ENCODE measurements at regions not wholly inside any gene's neighbourhood (a gene's known extent, or its start where the extent isn't known, plus 50 kb on each side); places are given as distances from the start of the nearest gene placed in this dataset.

GRCh38 chr9:20030671-20031070, 241.8 kb upstream of the SLC24A2 start:
- Histone ChIP-seq H3K79me1 (ENCODE audit: low read depth, low read length) (no peaks in the 10 kb centered on the region), H3K56ac (replicated peaks; ENCODE audit: insufficient read length, low read depth, low read length) (no peak overlapping the region), H3K4me1 (replicated peaks in 1 of 4; ENCODE audit: control insufficient read depth in 3 of 4, insufficient read depth in 4 of 4, low read length in 3 of 4) (no peaks in the 10 kb centered on the region), H4K20me1 (replicated peaks in 1 of 2; ENCODE audit: control insufficient read depth in 1 of 2, insufficient read depth in 2 of 2, low read length in 2 of 2) (no peaks in the 10 kb centered on the region), H2BK20ac (ENCODE audit: low read length) (no peak overlapping the region), H3K23me2 (ENCODE audit: low read depth, low read length) (no peaks in the 10 kb centered on the region; the same call in 1 of the 2 replicates), H3K4me3 (ENCODE audit: extremely low read depth in 1 of 4, insufficient read depth in 2 of 4, low read depth in 3 of 4, low read length in 4 of 4) (no peak overlapping the region), H2AFZ (ENCODE audit: low read length) (no peak overlapping the region), H3K27me3 (replicated peaks in 1 of 4; ENCODE audit: control insufficient read depth in 3 of 4, extremely low read depth in 1 of 4, insufficient read depth in 3 of 4, low read length in 3 of 4) (no peaks in the 10 kb centered on the region), H2BK15ac (ENCODE audit: low read length) (no peak overlapping the region), H3K4ac (replicated peaks; ENCODE audit: insufficient read length, low read depth, low read length) (no peak overlapping the region), H4K5ac (ENCODE audit: insufficient read length, low read depth, low read length) (no peak overlapping the region), H4K91ac (replicated peaks; ENCODE audit: insufficient read length, low read length) (no peak overlapping the region), H2BK5ac (ENCODE audit: low read depth, low read length) (no peak overlapping the region), H2BK120ac (replicated peaks; ENCODE audit: low read depth, low read length) (no peak overlapping the region), H3K14ac (ENCODE audit: insufficient read length) (no peak overlapping the region), H3K9ac (replicated peaks in 1 of 4; ENCODE audit: extremely low read depth in 1 of 4, low read depth in 3 of 4, low read length in 3 of 4) (no peak overlapping the region), H2BK12ac (ENCODE audit: low read depth, low read length) (no peak overlapping the region), H3K36me3 (ENCODE audit: control insufficient read depth in 2 of 4, insufficient read depth in 4 of 4, low read length in 3 of 4) (no peaks in the 10 kb centered on the region), H3K23ac (ENCODE audit: insufficient read length) (no peak overlapping the region), H3K79me2 (ENCODE audit: control insufficient read depth in 1 of 2, insufficient read depth in 2 of 2, low read length in 2 of 2) (no peaks in the 10 kb centered on the region), H3K9me3 (ENCODE audit: insufficient read depth in 2 of 2, low read depth in 1 of 2, low read length in 1 of 2) (no peaks in the 10 kb centered on the region), H2AK5ac (ENCODE audit: low read depth, low read length) (no peak overlapping the region), H3K27ac (ENCODE audit: low read depth, low read length) (no peak overlapping the region), H4K8ac (ENCODE audit: extremely low read depth, insufficient read depth, low read length) (no peak overlapping the region), H3K4me2 (ENCODE audit: insufficient read depth in 1 of 2, low read depth in 2 of 2, low read length in 2 of 2) (no peak overlapping the region), H3K18ac (ENCODE audit: extremely low read depth, low read length) (no peak overlapping the region)
- no peak for FAIRE-seq
- WGBS, 2 experiments (ENCODE audit: extremely low coverage in 1 of 2, insufficient coverage in 1 of 2, insufficient read length in 1 of 2, insufficient replicate concordance in 2 of 2, low coverage in 1 of 2, low lambda C conversion rate in 2 of 2, missing lambda C conversion rate in 1 of 2) = 86% methylated on average over 2 of the region's 2 CpGs; no CpG with 5 or more reads in 1 of the 2 experiments
- ChIA-PET POLR2A (ENCODE audit: partially characterized antibody) (no interaction called here), CTCF (ENCODE audit: partially characterized antibody) (no interaction called here)
- no peak for DNase-seq (ENCODE audit: low read depth in 1 of 2, low spot score in 2 of 2)
- no peak for TF ChIP-seq SIX5 (IDR thresholded peaks at IDR 0.05; ENCODE audit: low read depth, low read length)
- TF ChIP-seq FOSL1 (IDR thresholded peaks at IDR 0.05; ENCODE audit: insufficient read depth, low read depth, low read length) = no peak
- TF ChIP-seq RAD21 (IDR thresholded peaks at IDR 0.05 in 1 of 2, conservative IDR thresholded peaks at IDR 0.05 in 1 of 2; ENCODE audit: low read depth in 2 of 2, low read length in 2 of 2) = no peak
- no peak for TF ChIP-seq MAFK (IDR thresholded peaks at IDR 0.05; ENCODE audit: low read depth, low read length)
- TF ChIP-seq TBP (IDR thresholded peaks at IDR 0.05; ENCODE audit: low read depth, low read length) = no peak
- TF ChIP-seq KDM1A (IDR thresholded peaks at IDR 0.05; ENCODE audit: borderline replicate concordance, low read length) = no peak
- no peak for TF ChIP-seq POLR2AphosphoS5 (IDR thresholded peaks at IDR 0.05; ENCODE audit: low read depth, low read length)
- TF ChIP-seq EP300 (IDR thresholded peaks at IDR 0.05; ENCODE audit: borderline replicate concordance in 1 of 2, low read depth in 2 of 2, low read length in 2 of 2) = no peak
- no peak for TF ChIP-seq JUND (IDR thresholded peaks at IDR 0.05; ENCODE audit: low read length)
- TF ChIP-seq RFX5 (IDR thresholded peaks at IDR 0.05; ENCODE audit: borderline replicate concordance, low read depth, low read length) = no peak
- no peak for TF ChIP-seq CBX8 (IDR thresholded peaks at IDR 0.05; ENCODE audit: borderline replicate concordance, low read depth, low read length)
- no peak for TF ChIP-seq KDM4A (IDR thresholded peaks at IDR 0.05; ENCODE audit: low read depth, low read length, severe bottlenecking)
- no peak for TF ChIP-seq MAX (IDR thresholded peaks at IDR 0.05)
- TF ChIP-seq TCF12 (IDR thresholded peaks at IDR 0.05; ENCODE audit: low read depth, low read length) = no peak
- no peak for TF ChIP-seq BRCA1 (IDR thresholded peaks at IDR 0.05; ENCODE audit: low read depth, low read length)

Data from H1 (cell line).